ENCODE measurements at regions not wholly inside any gene's neighbourhood (a gene's known extent, or its start where the extent isn't known, plus 50 kb on each side); places are given as distances from the start of the nearest gene placed in this dataset.

DNA sequence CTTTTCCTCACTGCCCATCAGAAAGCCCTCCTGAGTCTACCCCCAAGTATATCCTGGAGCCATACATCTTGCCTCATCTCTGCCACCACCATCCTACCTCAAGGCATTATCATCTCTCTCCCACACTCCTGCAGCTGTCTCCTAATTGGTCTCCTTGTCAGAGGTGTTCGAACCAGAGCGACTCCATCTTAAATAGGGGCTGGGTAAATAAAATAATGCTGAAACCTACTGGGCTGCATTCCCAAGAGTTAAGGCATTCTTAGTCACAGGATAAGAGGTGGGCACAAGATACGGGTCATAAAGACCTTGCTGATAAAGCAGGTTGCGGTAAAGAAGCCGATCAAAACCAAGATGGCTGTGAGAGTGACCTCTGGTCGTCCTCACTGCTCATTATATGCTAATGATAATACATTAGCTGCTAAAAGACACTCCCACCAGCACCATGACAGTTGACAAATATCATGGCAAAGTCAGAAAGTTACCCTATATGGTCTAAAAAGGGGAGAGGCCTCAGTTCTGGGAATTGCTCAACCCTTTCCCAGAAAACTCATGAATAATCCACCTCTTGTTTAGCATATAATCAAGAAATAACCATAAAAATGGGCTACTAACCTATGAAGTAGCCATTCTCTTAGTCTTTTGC is 97.0 kb upstream of the C16orf82 start (continued):
- TF ChIP-seq, protein P1, sequence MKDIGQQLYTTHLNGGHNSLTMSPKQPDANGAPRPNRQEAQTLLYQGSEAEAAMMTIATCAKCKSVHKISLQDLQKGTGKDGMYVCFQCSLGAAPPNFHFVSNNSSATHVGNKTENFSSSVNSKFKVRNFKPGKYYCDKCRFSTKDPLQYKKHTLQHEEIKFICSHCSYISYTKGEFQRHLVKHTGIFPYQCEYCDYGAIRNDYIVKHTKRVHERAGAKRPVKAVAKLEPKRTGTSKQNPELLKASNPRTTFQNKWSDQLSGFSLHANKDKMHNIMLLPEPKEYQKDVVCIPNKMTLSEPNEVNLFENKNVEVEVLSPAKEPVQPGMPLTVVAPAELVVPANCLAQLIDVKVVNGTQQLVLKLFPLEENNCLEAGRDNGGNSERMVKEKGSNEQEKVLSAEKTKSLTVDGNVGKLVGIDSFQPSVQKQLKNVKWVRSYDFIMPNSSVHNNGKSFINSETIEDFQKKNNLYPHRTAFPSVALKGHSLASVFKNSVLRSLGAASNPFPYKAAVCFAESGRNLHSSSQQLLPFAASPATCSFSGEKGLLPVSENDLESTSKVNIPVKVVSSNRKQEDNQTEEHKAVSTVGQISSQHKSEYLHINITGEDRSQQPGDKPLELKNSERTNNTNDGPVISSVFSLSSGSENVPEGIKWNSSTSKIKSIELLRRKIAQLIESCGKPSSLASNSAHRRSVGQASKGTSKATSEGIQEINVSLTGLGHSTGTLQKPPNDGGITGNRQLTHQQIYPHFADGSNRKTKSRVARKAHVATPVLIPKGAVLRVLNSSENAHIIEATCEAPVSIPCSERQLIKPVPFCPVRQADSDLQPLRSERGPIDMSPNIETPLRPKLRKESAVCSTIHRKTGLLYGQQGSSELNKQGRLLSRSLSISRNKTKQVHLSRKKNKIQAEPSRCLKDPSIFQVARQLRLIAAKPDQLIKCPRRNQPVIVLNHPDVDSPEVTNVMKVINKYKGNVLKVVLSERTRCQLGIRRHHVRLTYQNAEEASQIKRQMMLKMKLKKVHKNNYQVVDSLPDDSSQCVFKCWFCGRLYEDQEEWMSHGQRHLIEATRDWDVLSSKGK (CRISPR knock-in tag; IDR thresholded peaks at IDR 0.05) = no peak
- TF ChIP-seq EWSR1 (IDR thresholded peaks at IDR 0.05; ENCODE audit: borderline replicate concordance, low read depth, partially characterized antibody) (no peak), HOXB6 (CRISPR knock-in tag; IDR thresholded peaks at IDR 0.05; ENCODE audit: borderline replicate concordance) (no peak), FOXP1 (CRISPR knock-in tag; IDR thresholded peaks at IDR 0.05) (no peak), CTBP1 (IDR thresholded peaks at IDR 0.05; ENCODE audit: borderline replicate concordance) (no peak), ZNF589 (CRISPR knock-in tag; IDR thresholded peaks at IDR 0.05; ENCODE audit: low read depth) (peak; percentile 97), MTF1 (CRISPR knock-in tag; IDR thresholded peaks at IDR 0.05; ENCODE audit: borderline replicate concordance) (no peak), MYC (IDR thresholded peaks at IDR 0.05; ENCODE audit: low read depth, low read length) (no peak), MYC (CRISPR knock-in tag; IDR thresholded peaks at IDR 0.05; ENCODE audit: borderline replicate concordance, low read depth) (no peak), SMARCA5 (IDR thresholded peaks at IDR 0.05) (no peak), HNRNPL (IDR thresholded peaks at IDR 0.05; ENCODE audit: low read depth, low read length) (no peak), STAT5B (CRISPR knock-in tag; IDR thresholded peaks at IDR 0.05) (peak; percentile 61; the same call in 1 of the 2 replicates)
- TF ChIP-seq, protein P2, sequence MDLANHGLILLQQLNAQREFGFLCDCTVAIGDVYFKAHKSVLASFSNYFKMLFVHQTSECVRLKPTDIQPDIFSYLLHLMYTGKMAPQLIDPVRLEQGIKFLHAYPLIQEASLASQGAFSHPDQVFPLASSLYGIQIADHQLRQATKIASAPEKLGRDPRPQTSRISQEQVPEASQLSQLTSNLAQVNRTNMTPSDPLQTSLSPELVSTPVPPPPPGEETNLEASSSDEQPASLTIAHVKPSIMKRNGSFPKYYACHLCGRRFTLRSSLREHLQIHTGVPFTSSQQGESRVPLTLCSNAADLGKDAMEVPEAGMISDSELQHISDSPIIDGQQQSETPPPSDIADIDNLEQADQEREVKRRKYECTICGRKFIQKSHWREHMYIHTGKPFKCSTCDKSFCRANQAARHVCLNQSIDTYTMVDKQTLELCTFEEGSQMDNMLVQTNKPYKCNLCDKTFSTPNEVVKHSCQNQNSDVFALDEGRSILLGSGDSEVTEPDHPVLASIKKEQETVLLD (IDR thresholded peaks at IDR 0.05) = no peak
- TF ChIP-seq, protein P3, sequence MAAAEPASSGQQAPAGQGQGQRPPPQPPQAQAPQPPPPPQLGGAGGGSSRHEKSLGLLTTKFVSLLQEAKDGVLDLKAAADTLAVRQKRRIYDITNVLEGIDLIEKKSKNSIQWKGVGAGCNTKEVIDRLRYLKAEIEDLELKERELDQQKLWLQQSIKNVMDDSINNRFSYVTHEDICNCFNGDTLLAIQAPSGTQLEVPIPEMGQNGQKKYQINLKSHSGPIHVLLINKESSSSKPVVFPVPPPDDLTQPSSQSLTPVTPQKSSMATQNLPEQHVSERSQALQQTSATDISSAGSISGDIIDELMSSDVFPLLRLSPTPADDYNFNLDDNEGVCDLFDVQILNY (CRISPR knock-in tag; IDR thresholded peaks at IDR 0.05) = no peak
- TF ChIP-seq, protein P4, sequence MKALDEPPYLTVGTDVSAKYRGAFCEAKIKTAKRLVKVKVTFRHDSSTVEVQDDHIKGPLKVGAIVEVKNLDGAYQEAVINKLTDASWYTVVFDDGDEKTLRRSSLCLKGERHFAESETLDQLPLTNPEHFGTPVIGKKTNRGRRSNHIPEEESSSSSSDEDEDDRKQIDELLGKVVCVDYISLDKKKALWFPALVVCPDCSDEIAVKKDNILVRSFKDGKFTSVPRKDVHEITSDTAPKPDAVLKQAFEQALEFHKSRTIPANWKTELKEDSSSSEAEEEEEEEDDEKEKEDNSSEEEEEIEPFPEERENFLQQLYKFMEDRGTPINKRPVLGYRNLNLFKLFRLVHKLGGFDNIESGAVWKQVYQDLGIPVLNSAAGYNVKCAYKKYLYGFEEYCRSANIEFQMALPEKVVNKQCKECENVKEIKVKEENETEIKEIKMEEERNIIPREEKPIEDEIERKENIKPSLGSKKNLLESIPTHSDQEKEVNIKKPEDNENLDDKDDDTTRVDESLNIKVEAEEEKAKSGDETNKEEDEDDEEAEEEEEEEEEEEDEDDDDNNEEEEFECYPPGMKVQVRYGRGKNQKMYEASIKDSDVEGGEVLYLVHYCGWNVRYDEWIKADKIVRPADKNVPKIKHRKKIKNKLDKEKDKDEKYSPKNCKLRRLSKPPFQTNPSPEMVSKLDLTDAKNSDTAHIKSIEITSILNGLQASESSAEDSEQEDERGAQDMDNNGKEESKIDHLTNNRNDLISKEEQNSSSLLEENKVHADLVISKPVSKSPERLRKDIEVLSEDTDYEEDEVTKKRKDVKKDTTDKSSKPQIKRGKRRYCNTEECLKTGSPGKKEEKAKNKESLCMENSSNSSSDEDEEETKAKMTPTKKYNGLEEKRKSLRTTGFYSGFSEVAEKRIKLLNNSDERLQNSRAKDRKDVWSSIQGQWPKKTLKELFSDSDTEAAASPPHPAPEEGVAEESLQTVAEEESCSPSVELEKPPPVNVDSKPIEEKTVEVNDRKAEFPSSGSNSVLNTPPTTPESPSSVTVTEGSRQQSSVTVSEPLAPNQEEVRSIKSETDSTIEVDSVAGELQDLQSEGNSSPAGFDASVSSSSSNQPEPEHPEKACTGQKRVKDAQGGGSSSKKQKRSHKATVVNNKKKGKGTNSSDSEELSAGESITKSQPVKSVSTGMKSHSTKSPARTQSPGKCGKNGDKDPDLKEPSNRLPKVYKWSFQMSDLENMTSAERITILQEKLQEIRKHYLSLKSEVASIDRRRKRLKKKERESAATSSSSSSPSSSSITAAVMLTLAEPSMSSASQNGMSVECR (CRISPR knock-in tag; IDR thresholded peaks at IDR 0.05) = no peak
- TF ChIP-seq, protein P5, sequence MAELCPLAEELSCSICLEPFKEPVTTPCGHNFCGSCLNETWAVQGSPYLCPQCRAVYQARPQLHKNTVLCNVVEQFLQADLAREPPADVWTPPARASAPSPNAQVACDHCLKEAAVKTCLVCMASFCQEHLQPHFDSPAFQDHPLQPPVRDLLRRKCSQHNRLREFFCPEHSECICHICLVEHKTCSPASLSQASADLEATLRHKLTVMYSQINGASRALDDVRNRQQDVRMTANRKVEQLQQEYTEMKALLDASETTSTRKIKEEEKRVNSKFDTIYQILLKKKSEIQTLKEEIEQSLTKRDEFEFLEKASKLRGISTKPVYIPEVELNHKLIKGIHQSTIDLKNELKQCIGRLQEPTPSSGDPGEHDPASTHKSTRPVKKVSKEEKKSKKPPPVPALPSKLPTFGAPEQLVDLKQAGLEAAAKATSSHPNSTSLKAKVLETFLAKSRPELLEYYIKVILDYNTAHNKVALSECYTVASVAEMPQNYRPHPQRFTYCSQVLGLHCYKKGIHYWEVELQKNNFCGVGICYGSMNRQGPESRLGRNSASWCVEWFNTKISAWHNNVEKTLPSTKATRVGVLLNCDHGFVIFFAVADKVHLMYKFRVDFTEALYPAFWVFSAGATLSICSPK (IDR thresholded peaks at IDR 0.05; ENCODE audit: borderline replicate concordance) = no peak
